Esophagus (tissue), 2 donors: ENCODE measurements at regions not wholly inside any gene's neighbourhood (a gene's known extent, or its start where the extent isn't known, plus 50 kb on each side); places are given as distances from the start of the nearest gene placed in this dataset.
"Not testable (repeated sequence)": the region's sequence is repeated elsewhere in the genome, so short reads cannot be mapped to it uniquely, and the experiment has no call there.

Source experiments
- H3K27ac ChIP-seq, 2 donors: one replicate each; pipeline ENCODE4 v1.5.1; 2013; ENCODE audit warnings: low read depth in 2 of 2, mild to moderate bottlenecking in 2 of 2, inconsistent platforms in 1 of 2, low read length in 1 of 2, moderate library complexity in 1 of 2
- H3K27me3 ChIP-seq, 2 donors: one replicate each; pipeline ENCODE4 v1.6.1; 2013; ENCODE audit warnings: low read length in 2 of 2, control low read depth in 1 of 2, mild to moderate bottlenecking in 1 of 2; ENCODE audit not compliant: insufficient read depth in 2 of 2, control insufficient read depth in 1 of 2
- H3K36me3 ChIP-seq, 2 donors: one replicate each; pipeline ENCODE4 v1.6.1; 2013; ENCODE audit warnings: low read length in 1 of 2; ENCODE audit not compliant: control insufficient read depth in 2 of 2, insufficient read depth in 2 of 2
- H3K4me1 ChIP-seq, 2 donors: one replicate each; pipeline ENCODE4 v1.6.1; 2013; ENCODE audit warnings: low read length in 1 of 2; ENCODE audit not compliant: control insufficient read depth in 2 of 2, insufficient read depth in 2 of 2
- H3K4me3 ChIP-seq, 2 donors: one replicate each; pipeline ENCODE4 v1.5.1; 2013; ENCODE audit warnings: low read length in 2 of 2, mild to moderate bottlenecking in 2 of 2, low read depth in 1 of 2, moderate library complexity in 1 of 2
- H3K9me3 ChIP-seq, 2 donors: one replicate each; pipeline ENCODE4 v1.6.1; 2013; ENCODE audit warnings: mild to moderate bottlenecking in 2 of 2, low read depth in 1 of 2, low read length in 1 of 2, moderate library complexity in 1 of 2; ENCODE audit not compliant: control insufficient read depth in 2 of 2, insufficient read depth in 1 of 2
- WGBS, 2 donors: extraction: QIAGEN DNeasy Blood & Tissue Kit; methylation state at CpG; one replicate each; pipeline ENCODE4 v1.1.7; 2013; 5-methylcytosine and 5-hydroxymethylcytosine counted together
- donor health status: healthy with polysubstance abuse.
- donor health status: Bipolar disorder and iron deficiency.

GRCh38 chr16:70046560-70046959 is 67.6 kb upstream of the PDPR start:
- H3K27me3 ChIP-seq = not testable (repeated sequence)
- 86 to 89% methylated on average over 1 of the region's 3 CpGs for WGBS, 2 donors

GRCh38 chr16:70048083-70048482 is 66.0 kb upstream of the PDPR start:
- H3K27me3 ChIP-seq, H3K36me3 ChIP-seq, H3K4me3 ChIP-seq, H3K27ac ChIP-seq, H3K9me3 ChIP-seq, H3K4me1 ChIP-seq: not testable (repeated sequence)
- 63 to 76% methylated on average over 3 of the region's 3 CpGs for WGBS, 2 donors

More at GRCh38 chr16:70046560-70046959, 67.6 kb upstream of the PDPR start:
- not testable (repeated sequence) for H3K36me3 ChIP-seq, H3K4me3 ChIP-seq, H3K4me1 ChIP-seq, H3K9me3 ChIP-seq, H3K27ac ChIP-seq

GRCh38 chr16:70058056-70058455 is 56.1 kb upstream of the PDPR start:
- H3K4me1 ChIP-seq, H3K36me3 ChIP-seq, H3K4me3 ChIP-seq, H3K27me3 ChIP-seq, H3K9me3 ChIP-seq, H3K27ac ChIP-seq: not testable (repeated sequence)
- WGBS, 2 donors = 17% methylated on average over 1 of the region's 2 CpGs; no CpG with 5 or more reads in 1 of the 2 donors

- H3K27ac ChIP-seq, H3K36me3 ChIP-seq, H3K4me3 ChIP-seq, H3K27me3 ChIP-seq, H3K4me1 ChIP-seq, H3K9me3 ChIP-seq: not testable (repeated sequence)
- 70 to 93% methylated on average over 3 of the region's 3 CpGs for WGBS, 2 donors
These were observed 54.7 kb upstream of the PDPR start for GRCh38 chr16:70059429-70059828.

GRCh38 chr16:70060521-70061027 is 53.6 kb upstream of the PDPR start:
- not testable (repeated sequence) for H3K9me3 ChIP-seq, H3K4me3 ChIP-seq, H3K27ac ChIP-seq, H3K27me3 ChIP-seq, H3K4me1 ChIP-seq, H3K36me3 ChIP-seq
- 68 to 85% methylated on average over 8 of the region's 8 CpGs for WGBS, 2 donors

- H3K4me1 ChIP-seq, H3K27ac ChIP-seq, H3K9me3 ChIP-seq, H3K27me3 ChIP-seq, H3K36me3 ChIP-seq, H3K4me3 ChIP-seq: not testable (repeated sequence)
- 53 to 75% methylated on average over 7 of the region's 7 CpGs for WGBS, 2 donors
These were observed 52.4 kb upstream of the PDPR start for GRCh38 chr16:70061671-70062218.

- not testable (repeated sequence) for H3K9me3 ChIP-seq, H3K4me1 ChIP-seq, H3K4me3 ChIP-seq, H3K27me3 ChIP-seq, H3K36me3 ChIP-seq, H3K27ac ChIP-seq
- WGBS, 2 donors = 68 to 82% methylated on average over 3 of the region's 3 CpGs
These were observed 51.2 kb upstream of the PDPR start for GRCh38 chr16:70062947-70063346.
